ENCODE measurements at regions not wholly inside any gene's neighbourhood (a gene's known extent, or its start where the extent isn't known, plus 50 kb on each side); places are given as distances from the start of the nearest gene placed in this dataset.

GRCh38 chr2:21966139-21966538 is 842.4 kb downstream of the TDRD15 start:
- no peak for TF ChIP-seq POLR2AphosphoS5 (IDR thresholded peaks at IDR 0.05; ENCODE audit: borderline replicate concordance, low read depth, low read length)
- TF ChIP-seq EZH2 (IDR thresholded peaks at IDR 0.05): no peak
- no peak overlapping the region for H3K4me3 ChIP-seq
- no peak overlapping the region for H3K27ac ChIP-seq
- H3K9me3 ChIP-seq (ENCODE audit: low read depth, low read length): no peaks in the 10 kb centered on the region
- DNase-seq (ENCODE audit: low read depth, low spot score): no peak
- H3K36me3 ChIP-seq (ENCODE audit: insufficient read depth, low read length): no peaks in the 10 kb centered on the region
- no peak overlapping the region for H3K9ac ChIP-seq (ENCODE audit: insufficient read length)

- no peak for TF ChIP-seq POLR2AphosphoS5 (IDR thresholded peaks at IDR 0.05; ENCODE audit: borderline replicate concordance, low read depth, low read length)
- no peak for TF ChIP-seq EZH2 (IDR thresholded peaks at IDR 0.05)
- TF ChIP-seq FOXP2 (optimal IDR thresholded peaks at IDR 0.05; ENCODE audit: control extremely low read depth, extremely low read length, insufficient read depth): no peak
- DNase-seq (ENCODE audit: low read depth, low spot score): no peak
- Histone ChIP-seq H3K4me3 (no peak overlapping the region), H3K36me3 (ENCODE audit: insufficient read depth, low read length) (no peaks in the 10 kb centered on the region), H3K9ac (ENCODE audit: insufficient read length) (no peak overlapping the region), H3K27ac (no peak overlapping the region), H3K9me3 (ENCODE audit: low read depth, low read length) (no peaks in the 10 kb centered on the region)
Measured at GRCh38 chr2:21970971-21971370, 847.2 kb downstream of the TDRD15 start.

GRCh38 chr2:21972586-21972985 is 848.8 kb downstream of the TDRD15 start:
- no peaks in the 10 kb centered on the region for H3K36me3 ChIP-seq (ENCODE audit: insufficient read depth, low read length)
- TF ChIP-seq EZH2 (IDR thresholded peaks at IDR 0.05): no peak
- TF ChIP-seq POLR2AphosphoS5 (IDR thresholded peaks at IDR 0.05; ENCODE audit: borderline replicate concordance, low read depth, low read length): no peak
- TF ChIP-seq FOXP2 (optimal IDR thresholded peaks at IDR 0.05; ENCODE audit: control extremely low read depth, extremely low read length, insufficient read depth): no peak
- H3K9ac ChIP-seq (ENCODE audit: insufficient read length): no peak overlapping the region
- no peak for DNase-seq (ENCODE audit: low read depth, low spot score)
- no peak overlapping the region for H3K27ac ChIP-seq
- no peaks in the 10 kb centered on the region for H3K9me3 ChIP-seq (ENCODE audit: low read depth, low read length)
- no peak overlapping the region for H3K4me3 ChIP-seq

- Histone ChIP-seq H3K27ac (no peak overlapping the region), H3K9me3 (ENCODE audit: low read depth, low read length) (no peaks in the 10 kb centered on the region), H3K36me3 (ENCODE audit: insufficient read depth, low read length) (no peaks in the 10 kb centered on the region), H3K9ac (ENCODE audit: insufficient read length) (no peak overlapping the region), H3K4me3 (no peak overlapping the region)
- TF ChIP-seq EZH2 (IDR thresholded peaks at IDR 0.05) (no peak), POLR2AphosphoS5 (IDR thresholded peaks at IDR 0.05; ENCODE audit: borderline replicate concordance, low read depth, low read length) (no peak)
- no peak for DNase-seq (ENCODE audit: low read depth, low spot score)
Measured at GRCh38 chr2:21981127-21981526, 857.4 kb downstream of the TDRD15 start.

GRCh38 chr2:21993002-21993401 is 869.2 kb downstream of the TDRD15 start:
- no peak for TF ChIP-seq FOXP2 (optimal IDR thresholded peaks at IDR 0.05; ENCODE audit: control extremely low read depth, extremely low read length, insufficient read depth)
- TF ChIP-seq EZH2 (IDR thresholded peaks at IDR 0.05): no peak
- no peak for TF ChIP-seq POLR2AphosphoS5 (IDR thresholded peaks at IDR 0.05; ENCODE audit: borderline replicate concordance, low read depth, low read length)

GRCh38 chr2:21996339-21996738 is 872.6 kb downstream of the TDRD15 start:
- no peaks in the 10 kb centered on the region for H3K9me3 ChIP-seq (ENCODE audit: low read depth, low read length)
- no peak overlapping the region for H3K27ac ChIP-seq
- no peaks in the 10 kb centered on the region for H3K36me3 ChIP-seq (ENCODE audit: insufficient read depth, low read length)
- H3K9ac ChIP-seq (ENCODE audit: insufficient read length): no peak overlapping the region
- DNase-seq (ENCODE audit: low read depth, low spot score): no peak
- no peak for TF ChIP-seq FOXP2 (optimal IDR thresholded peaks at IDR 0.05; ENCODE audit: control extremely low read depth, extremely low read length, insufficient read depth)
- TF ChIP-seq EZH2 (IDR thresholded peaks at IDR 0.05): no peak
- TF ChIP-seq POLR2AphosphoS5 (IDR thresholded peaks at IDR 0.05; ENCODE audit: borderline replicate concordance, low read depth, low read length): no peak
- H3K4me3 ChIP-seq: no peak overlapping the region

More at GRCh38 chr2:21993002-21993401, 869.2 kb downstream of the TDRD15 start:
- Histone ChIP-seq H3K9ac (ENCODE audit: insufficient read length) (no peak overlapping the region), H3K27ac (no peak overlapping the region), H3K36me3 (ENCODE audit: insufficient read depth, low read length) (no peaks in the 10 kb centered on the region), H3K4me3 (no peak overlapping the region), H3K9me3 (ENCODE audit: low read depth, low read length) (no peaks in the 10 kb centered on the region)
- no peak for DNase-seq (ENCODE audit: low read depth, low spot score)

- no peak overlapping the region for H3K4me3 ChIP-seq
- H3K36me3 ChIP-seq (ENCODE audit: insufficient read depth, low read length): no peaks in the 10 kb centered on the region
- no peak overlapping the region for H3K9ac ChIP-seq (ENCODE audit: insufficient read length)
- no peak for DNase-seq (ENCODE audit: low read depth, low spot score)
- no peaks in the 10 kb centered on the region for H3K9me3 ChIP-seq (ENCODE audit: low read depth, low read length)
- no peak overlapping the region for H3K27ac ChIP-seq
- no peak for TF ChIP-seq FOXP2 (optimal IDR thresholded peaks at IDR 0.05; ENCODE audit: control extremely low read depth, extremely low read length, insufficient read depth)
- TF ChIP-seq EZH2 (IDR thresholded peaks at IDR 0.05): no peak
- no peak for TF ChIP-seq POLR2AphosphoS5 (IDR thresholded peaks at IDR 0.05; ENCODE audit: borderline replicate concordance, low read depth, low read length)
Measured at GRCh38 chr2:21999522-21999921, 875.8 kb downstream of the TDRD15 start.

- TF ChIP-seq EZH2 (IDR thresholded peaks at IDR 0.05) (no peak), FOXP2 (optimal IDR thresholded peaks at IDR 0.05; ENCODE audit: control extremely low read depth, extremely low read length, insufficient read depth) (no peak), POLR2AphosphoS5 (IDR thresholded peaks at IDR 0.05; ENCODE audit: borderline replicate concordance, low read depth, low read length) (no peak)
- no peak overlapping the region for H3K27ac ChIP-seq
- DNase-seq (ENCODE audit: low read depth, low spot score): no peak
Measured at GRCh38 chr2:22002066-22002465, 878.3 kb downstream of the TDRD15 start.

GRCh38 chr2:22003270-22003669 is 879.5 kb downstream of the TDRD15 start:
- DNase-seq (ENCODE audit: low read depth, low spot score): no peak
- TF ChIP-seq FOXP2 (optimal IDR thresholded peaks at IDR 0.05; ENCODE audit: control extremely low read depth, extremely low read length, insufficient read depth) (no peak), POLR2AphosphoS5 (IDR thresholded peaks at IDR 0.05; ENCODE audit: borderline replicate concordance, low read depth, low read length) (no peak), EZH2 (IDR thresholded peaks at IDR 0.05) (no peak)
- no peaks in the 10 kb centered on the region for H3K36me3 ChIP-seq (ENCODE audit: insufficient read depth, low read length)
- no peak overlapping the region for H3K9ac ChIP-seq (ENCODE audit: insufficient read length)
- H3K27ac ChIP-seq: no peak overlapping the region
- H3K9me3 ChIP-seq (ENCODE audit: low read depth, low read length): no peaks in the 10 kb centered on the region
- H3K4me3 ChIP-seq: no peak overlapping the region

More at GRCh38 chr2:22002066-22002465, 878.3 kb downstream of the TDRD15 start:
- H3K36me3 ChIP-seq (ENCODE audit: insufficient read depth, low read length): no peaks in the 10 kb centered on the region
- H3K9ac ChIP-seq (ENCODE audit: insufficient read length): no peak overlapping the region
- no peaks in the 10 kb centered on the region for H3K9me3 ChIP-seq (ENCODE audit: low read depth, low read length)
- no peak overlapping the region for H3K4me3 ChIP-seq

All from SK-N-MC (cell line).